Thoracic aorta (tissue), 2 donors: ENCODE measurements at regions not wholly inside any gene's neighbourhood (a gene's known extent, or its start where the extent isn't known, plus 50 kb on each side); places are given as distances from the start of the nearest gene placed in this dataset.

Experiments used
- ATAC-seq: fragments of 150-250 bp; one replicate; pipeline ENCODE4 v1.8.0; 2017; ENCODE audit warnings: low read depth; ENCODE audit not compliant: insufficient number of reproducible peaks, low FRiP score
- DNase-seq: peaks from one replicate; pipeline ENCODE4 v3.0.0-alpha.2; 2020; ENCODE audit warnings: low spot score
- H3K27ac ChIP-seq, 2 donors: fragments of 200-600 bp; sonication (generic); 1 replicate in 1 of 2; 2 replicates in 1 of 2; pipeline ENCODE4 v1.5.1; 2016; ENCODE audit warnings: mild to moderate bottlenecking in 2 of 2, moderate library complexity in 2 of 2
- H3K27me3 ChIP-seq: fragments of 200-600 bp; sonication (generic); replicated peaks from 2 replicates; pipeline ENCODE4 v1.6.0; 2016; ENCODE audit warnings: mild to moderate bottlenecking; ENCODE audit not compliant: insufficient read depth
- H3K36me3 ChIP-seq: fragments of 200-600 bp; sonication (generic); one replicate; pipeline ENCODE4 v1.5.1; 2016
- H3K4me1 ChIP-seq, 2 donors: fragments of 200-600 bp; sonication (generic); 1 replicate in 1 of 2; 2 replicates in 1 of 2; pipeline versions ENCODE4 v1.5.1 to v1.6.0; 2016; ENCODE audit warnings: low read depth in 2 of 2, mild to moderate bottlenecking in 1 of 2; ENCODE audit not compliant: control insufficient read depth in 1 of 2
- H3K4me3 ChIP-seq: fragments of 200-600 bp; sonication (generic); 2 replicates; pipeline ENCODE4 v1.5.1; 2016; ENCODE audit warnings: mild to moderate bottlenecking
- H3K9me3 ChIP-seq: fragments of 200-600 bp; sonication (generic); 2 replicates; pipeline ENCODE4 v1.5.1; 2016
- CTCF ChIP-seq: fragments of 200-600 bp; sonication (generic); IDR thresholded peaks from one replicate; pipeline ENCODE4 v1.5.1; 2019; ENCODE audit warnings: antibody characterized with exemption

GRCh38 chr20:39894067-39894466 is 795.0 kb downstream of the MAFB start:
- Histone ChIP-seq H3K27ac (no peak overlapping the region), H3K4me3 (no peak overlapping the region), H3K9me3 (no peaks in the 10 kb centered on the region), H3K36me3 (no peaks in the 10 kb centered on the region), H3K27me3 (no peaks in the 10 kb centered on the region), H3K4me1 (no peaks in the 10 kb centered on the region)
- DNase-seq, result no peak
- no peak for TF ChIP-seq CTCF
- ATAC-seq, result no peak

DNA sequence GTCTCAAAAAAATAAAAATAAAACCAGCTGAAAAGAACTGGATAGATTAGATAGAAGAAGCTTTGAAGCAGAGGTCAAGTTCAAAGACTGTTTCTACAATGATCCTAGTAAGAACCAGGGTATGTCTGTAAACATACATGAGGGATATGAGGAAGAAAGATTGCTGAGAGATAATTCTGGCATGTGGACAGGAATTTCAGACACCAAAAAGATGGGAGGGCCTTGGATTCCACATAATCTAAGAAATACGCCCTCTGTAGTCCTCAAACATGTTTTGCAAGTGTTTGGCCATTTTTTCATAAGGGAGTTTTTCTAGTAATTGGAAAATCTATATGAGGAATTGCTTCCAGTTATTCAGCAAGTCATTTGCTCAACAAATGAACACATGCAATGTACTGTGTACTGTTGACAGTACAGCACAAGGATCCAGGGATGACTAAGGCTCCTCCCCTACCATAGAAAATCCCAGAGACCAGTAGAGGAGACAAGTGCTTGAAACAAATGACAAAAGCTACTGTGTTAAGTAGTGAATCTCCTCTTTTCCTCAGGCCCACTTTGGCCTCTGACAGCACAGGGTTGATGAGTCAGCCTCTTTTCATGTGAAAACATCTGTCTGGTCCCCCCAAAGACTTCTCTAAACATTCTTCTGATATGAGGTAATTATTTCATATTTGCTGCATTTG is 795.9 kb downstream of the MAFB start:
- H3K27me3 ChIP-seq, result no peaks in the 10 kb centered on the region
- H3K4me3 ChIP-seq, result no peak overlapping the region
- H3K9me3 ChIP-seq, result no peaks in the 10 kb centered on the region
- ATAC-seq, result no peak
- DNase-seq, result no peak
- no peaks in the 10 kb centered on the region for H3K36me3 ChIP-seq
- H3K4me1 ChIP-seq, result no peaks in the 10 kb centered on the region
- no peak overlapping the region for H3K27ac ChIP-seq
- no peak for TF ChIP-seq CTCF

DNA sequence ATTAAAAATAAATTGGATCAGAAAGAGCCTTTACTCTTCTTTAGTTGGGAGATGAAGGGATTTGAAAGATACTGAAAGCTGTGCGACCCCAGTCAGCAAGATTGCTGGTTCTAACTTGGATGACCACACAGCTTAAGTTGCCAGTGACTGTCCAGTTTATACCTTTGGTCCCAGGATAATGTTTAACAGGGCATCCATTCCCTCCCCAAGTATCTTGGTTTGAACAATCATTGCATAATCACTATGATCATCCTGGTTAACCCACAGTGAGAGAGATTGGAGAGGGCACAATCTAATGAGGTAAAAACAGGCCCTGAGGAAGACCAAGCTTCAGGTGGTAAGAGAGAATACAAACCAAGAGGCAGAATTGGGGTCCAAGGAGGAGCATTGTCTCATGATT is 798.3 kb downstream of the MAFB start:
- TF ChIP-seq CTCF, result no peak
- no peak overlapping the region for H3K27ac ChIP-seq
- H3K27me3 ChIP-seq, result no peaks in the 10 kb centered on the region
- DNase-seq, result no peak
- no peak overlapping the region for H3K4me3 ChIP-seq
- no peaks in the 10 kb centered on the region for H3K9me3 ChIP-seq
- ATAC-seq, result no peak
- no peaks in the 10 kb centered on the region for H3K36me3 ChIP-seq
- H3K4me1 ChIP-seq, result no peaks in the 10 kb centered on the region

- Histone ChIP-seq H3K27me3 (no peaks in the 10 kb centered on the region), H3K9me3 (no peaks in the 10 kb centered on the region), H3K4me3 (no peak overlapping the region), H3K27ac (no peak overlapping the region), H3K4me1 (no peaks in the 10 kb centered on the region), H3K36me3 (no peaks in the 10 kb centered on the region)
- DNase-seq, result no peak
- TF ChIP-seq CTCF, result no peak
- ATAC-seq, result no peak
Observed at GRCh38 chr20:39888310-39888709, 800.7 kb downstream of the MAFB start.

- H3K27ac ChIP-seq, result no peak overlapping the region
- H3K36me3 ChIP-seq, result no peaks in the 10 kb centered on the region
- H3K9me3 ChIP-seq, result no peaks in the 10 kb centered on the region
- no peaks in the 10 kb centered on the region for H3K27me3 ChIP-seq
- DNase-seq, result no peak
- ATAC-seq, result no peak
- H3K4me3 ChIP-seq, result no peak overlapping the region
- TF ChIP-seq CTCF, result no peak
- no peaks in the 10 kb centered on the region for H3K4me1 ChIP-seq
Observed at GRCh38 chr20:39886650-39887190, 802.3 kb downstream of the MAFB start.
